Spinal cord (tissue), 9 donors: ENCODE measurements at regions not wholly inside any gene's neighbourhood (a gene's known extent, or its start where the extent isn't known, plus 50 kb on each side); places are given as distances from the start of the nearest gene placed in this dataset.
A peak's percentile ranks its signal among the peaks of the same experiment; 100 is the strongest.

Experiments
- DNase-seq, 6 donors: peaks; one replicate each; pipeline versions ENCODE4 v3.0.0 to v3.0.0-alpha.2; 2013 to 2015; ENCODE audit warnings: low spot score in 6 of 6, low read depth in 4 of 6
- H3K27ac ChIP-seq: one replicate; pipeline ENCODE4 v1.5.1; 2013; ENCODE audit warnings: low read depth, low read length, control low read depth
- H3K27me3 ChIP-seq: one replicate; pipeline ENCODE4 v1.6.1; 2013; ENCODE audit warnings: low read length; ENCODE audit not compliant: control insufficient read depth, insufficient read depth
- H3K36me3 ChIP-seq: one replicate; pipeline ENCODE4 v1.6.1; 2013; ENCODE audit warnings: low read length; ENCODE audit not compliant: control insufficient read depth, insufficient read depth
- H3K4me1 ChIP-seq: one replicate; pipeline ENCODE4 v1.6.1; 2013; ENCODE audit warnings: low read length; ENCODE audit not compliant: control insufficient read depth, insufficient read depth
- H3K4me3 ChIP-seq: one replicate; pipeline ENCODE4 v1.5.1; 2013; ENCODE audit warnings: low read depth, low read length, control low read depth
- H3K9me3 ChIP-seq: one replicate; pipeline ENCODE4 v1.6.1; 2013; ENCODE audit warnings: low read length; ENCODE audit not compliant: control insufficient read depth, insufficient read depth
- WGBS: methylation state at CpG from one replicate; pipeline ENCODE4 v1.1.5; 2013; ENCODE audit warnings: missing lambda C conversion rate; ENCODE audit not compliant: insufficient coverage; 5-methylcytosine and 5-hydroxymethylcytosine counted together
- donor health status: healthy.

GRCh38 chr12:40525054-40525453 lies 167.2 kb upstream of the CNTN1 start:
- Histone ChIP-seq H3K9me3 (no peaks in the 10 kb centered on the region), H3K27ac (no peak overlapping the region), H3K36me3 (no peaks in the 10 kb centered on the region), H3K4me3 (no peak overlapping the region), H3K27me3 (no peaks in the 10 kb centered on the region), H3K4me1 (no peaks in the 10 kb centered on the region)
- no peak for DNase-seq
- WGBS, result 74% methylated on average over 3 of the region's 3 CpGs

- Histone ChIP-seq H3K27me3 (no peaks in the 10 kb centered on the region), H3K4me3 (no peak overlapping the region), H3K36me3 (no peaks in the 10 kb centered on the region), H3K4me1 (no peaks in the 10 kb centered on the region), H3K27ac (no peak overlapping the region), H3K9me3 (no peaks in the 10 kb centered on the region)
- WGBS, result 29% methylated on average over 2 of the region's 4 CpGs
- no peak for DNase-seq
Observed at GRCh38 chr12:40534828-40535227, 157.4 kb upstream of the CNTN1 start.

GRCh38 chr12:40551466-40551865 lies 140.8 kb upstream of the CNTN1 start:
- Histone ChIP-seq H3K4me3 (no peak overlapping the region), H3K4me1 (no peaks in the 10 kb centered on the region), H3K27ac (no peak overlapping the region), H3K9me3 (no peaks in the 10 kb centered on the region), H3K27me3 (no peaks in the 10 kb centered on the region), H3K36me3 (no peaks in the 10 kb centered on the region)
- DNase-seq, result no peak
- WGBS, result no CpG with 5 or more reads among the region's 1 CpG

- Histone ChIP-seq H3K9me3 (no peaks in the 10 kb centered on the region), H3K4me1 (no peaks in the 10 kb centered on the region), H3K27ac (no peak overlapping the region), H3K27me3 (no peaks in the 10 kb centered on the region), H3K36me3 (no peaks in the 10 kb centered on the region), H3K4me3 (no peak overlapping the region)
- WGBS, result 100% methylated on average over 1 of the region's 1 CpG
- no peak for DNase-seq
Observed at GRCh38 chr12:40552868-40553267, 139.4 kb upstream of the CNTN1 start.

GRCh38 chr12:40557980-40558379 lies 134.3 kb upstream of the CNTN1 start:
- Histone ChIP-seq H3K4me3 (no peak overlapping the region), H3K27ac (no peak overlapping the region), H3K36me3 (no peaks in the 10 kb centered on the region), H3K4me1 (no peaks in the 10 kb centered on the region), H3K27me3 (no peaks in the 10 kb centered on the region), H3K9me3 (no peaks in the 10 kb centered on the region)
- DNase-seq, result no peak
- no CpG with 5 or more reads among the region's 2 CpGs for WGBS

- H3K4me3 ChIP-seq, result no peak overlapping the region
- no peaks in the 10 kb centered on the region for H3K4me1 ChIP-seq
- H3K9me3 ChIP-seq, result no peaks in the 10 kb centered on the region
- no peaks in the 10 kb centered on the region for H3K36me3 ChIP-seq
- H3K27me3 ChIP-seq, result no peaks in the 10 kb centered on the region
- no peak for DNase-seq
- no peak overlapping the region for H3K27ac ChIP-seq
Observed at GRCh38 chr12:40559865-40560264, 132.4 kb upstream of the CNTN1 start.

- DNase-seq, result no peak
- Histone ChIP-seq H3K27ac (no peak overlapping the region), H3K27me3 (no peaks in the 10 kb centered on the region), H3K4me1 (no peaks in the 10 kb centered on the region), H3K9me3 (no peaks in the 10 kb centered on the region), H3K4me3 (no peak overlapping the region), H3K36me3 (no peaks in the 10 kb centered on the region)
- no CpG with 5 or more reads among the region's 1 CpG for WGBS
Observed at GRCh38 chr12:40560848-40561247, 131.4 kb upstream of the CNTN1 start.

- 67% methylated on average over 1 of the region's 4 CpGs for WGBS
Observed at GRCh38 chr12:40561395-40561966, 130.8 kb upstream of the CNTN1 start.

GRCh38 chr12:40565029-40565633 lies 127.1 kb upstream of the CNTN1 start:
- no peak overlapping the region for H3K4me3 ChIP-seq
- peak in 1 of 6 donors; percentile 8 for DNase-seq
- no peak overlapping the region for H3K27ac ChIP-seq
- no peaks in the 10 kb centered on the region for H3K4me1 ChIP-seq
- no peaks in the 10 kb centered on the region for H3K36me3 ChIP-seq
- 80% methylated on average over 1 of the region's 5 CpGs for WGBS
- H3K27me3 ChIP-seq, result no peaks in the 10 kb centered on the region
- H3K9me3 ChIP-seq, result no peaks in the 10 kb centered on the region

More at GRCh38 chr12:40561395-40561966, 130.8 kb upstream of the CNTN1 start:
- Histone ChIP-seq H3K4me3 (no peak overlapping the region), H3K9me3 (no peaks in the 10 kb centered on the region), H3K4me1 (no peaks in the 10 kb centered on the region), H3K27me3 (no peaks in the 10 kb centered on the region), H3K27ac (no peak overlapping the region), H3K36me3 (no peaks in the 10 kb centered on the region)
- DNase-seq, result peak in 1 of 6 donors; percentile 3

GRCh38 chr12:40566271-40566670 lies 126.0 kb upstream of the CNTN1 start:
- Histone ChIP-seq H3K27ac (no peak overlapping the region), H3K9me3 (no peaks in the 10 kb centered on the region), H3K4me1 (no peaks in the 10 kb centered on the region), H3K4me3 (no peak overlapping the region), H3K27me3 (no peaks in the 10 kb centered on the region), H3K36me3 (no peaks in the 10 kb centered on the region)
- no CpG with 5 or more reads among the region's 1 CpG for WGBS
- DNase-seq, result peak in 1 of 6 donors; percentile 47
